ENCODE measurements at regions not wholly inside any gene's neighbourhood (a gene's known extent, or its start where the extent isn't known, plus 50 kb on each side); places are given as distances from the start of the nearest gene placed in this dataset.

DNA sequence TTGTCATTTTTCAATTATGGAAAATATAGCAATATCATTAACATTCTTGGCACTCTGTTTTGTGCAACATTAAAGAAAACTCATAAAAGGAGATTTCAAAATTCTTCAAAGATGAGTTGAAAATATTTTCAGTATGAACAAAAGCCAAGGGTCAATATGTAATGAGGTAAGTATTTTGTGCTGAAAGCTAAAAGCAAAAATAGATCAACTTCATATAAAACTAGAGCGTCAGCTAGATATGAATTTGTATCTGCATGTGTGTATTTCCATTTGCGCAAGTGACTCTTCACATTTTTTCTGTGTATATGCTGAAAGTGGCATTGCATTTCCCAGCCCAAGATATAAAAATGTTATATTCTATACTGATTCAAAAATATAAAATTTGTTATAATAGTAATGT, 492.1 kb upstream of the EYS start:
- TF ChIP-seq, protein P1, sequence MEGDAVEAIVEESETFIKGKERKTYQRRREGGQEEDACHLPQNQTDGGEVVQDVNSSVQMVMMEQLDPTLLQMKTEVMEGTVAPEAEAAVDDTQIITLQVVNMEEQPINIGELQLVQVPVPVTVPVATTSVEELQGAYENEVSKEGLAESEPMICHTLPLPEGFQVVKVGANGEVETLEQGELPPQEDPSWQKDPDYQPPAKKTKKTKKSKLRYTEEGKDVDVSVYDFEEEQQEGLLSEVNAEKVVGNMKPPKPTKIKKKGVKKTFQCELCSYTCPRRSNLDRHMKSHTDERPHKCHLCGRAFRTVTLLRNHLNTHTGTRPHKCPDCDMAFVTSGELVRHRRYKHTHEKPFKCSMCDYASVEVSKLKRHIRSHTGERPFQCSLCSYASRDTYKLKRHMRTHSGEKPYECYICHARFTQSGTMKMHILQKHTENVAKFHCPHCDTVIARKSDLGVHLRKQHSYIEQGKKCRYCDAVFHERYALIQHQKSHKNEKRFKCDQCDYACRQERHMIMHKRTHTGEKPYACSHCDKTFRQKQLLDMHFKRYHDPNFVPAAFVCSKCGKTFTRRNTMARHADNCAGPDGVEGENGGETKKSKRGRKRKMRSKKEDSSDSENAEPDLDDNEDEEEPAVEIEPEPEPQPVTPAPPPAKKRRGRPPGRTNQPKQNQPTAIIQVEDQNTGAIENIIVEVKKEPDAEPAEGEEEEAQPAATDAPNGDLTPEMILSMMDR (conservative IDR thresholded peaks at IDR 0.05; ENCODE audit: low read depth, low read length), result no peak
- Histone ChIP-seq H2AFZ (ENCODE audit: low read depth) (no peak overlapping the region), H4K20me1 (ENCODE audit: insufficient read depth) (no peaks in the 10 kb centered on the region), H3K4me3 (IDR thresholded peaks at IDR 0.05; ENCODE audit: insufficient read depth, low read depth, low read length) (no peak overlapping the region), H3K4me2 (no peak overlapping the region), H3K36me3 (ENCODE audit: insufficient read depth) (no peaks in the 10 kb centered on the region), H3K9ac (no peak overlapping the region), H3K4me1 (ENCODE audit: low read depth, poor library complexity, severe bottlenecking) (no peaks in the 10 kb centered on the region), H3K27ac (no peak overlapping the region), H3K27me3 (ENCODE audit: insufficient read depth, low read depth) (no peaks in the 10 kb centered on the region), H3K79me2 (ENCODE audit: insufficient read depth, low read depth) (no peaks in the 10 kb centered on the region)

DNA sequence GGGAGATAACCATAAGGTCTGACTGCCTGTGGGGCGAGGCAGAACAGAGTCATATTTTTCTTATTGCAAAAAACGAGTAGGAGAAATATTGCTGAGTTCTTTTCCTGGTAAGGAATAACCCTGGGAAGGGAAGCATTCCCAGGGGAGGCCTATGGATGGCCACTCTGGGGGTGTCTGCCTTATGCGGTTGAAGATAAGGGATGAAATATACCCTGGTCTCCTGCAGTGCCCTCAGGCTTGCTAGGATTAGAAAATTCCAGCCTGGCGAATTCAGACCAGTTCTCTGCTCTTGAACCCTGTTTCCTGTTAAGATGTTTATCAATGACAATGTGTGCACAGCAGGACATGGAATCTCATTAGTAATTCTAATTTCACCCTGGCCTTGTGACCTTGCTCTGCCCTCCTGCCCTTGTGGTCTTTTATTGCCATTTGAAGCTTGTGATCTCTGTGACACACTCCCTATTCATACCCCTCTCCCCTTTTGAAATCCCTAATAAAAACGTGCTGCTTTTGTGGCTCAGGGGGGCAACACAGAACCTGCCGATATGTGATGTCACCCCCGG, 491.1 kb upstream of the EYS start:
- Histone ChIP-seq H2AFZ (ENCODE audit: low read depth) (no peak overlapping the region), H3K4me3 (IDR thresholded peaks at IDR 0.05; ENCODE audit: insufficient read depth, low read depth, low read length) (no peak overlapping the region), H4K20me1 (ENCODE audit: insufficient read depth) (no peaks in the 10 kb centered on the region), H3K27ac (no peak overlapping the region), H3K79me2 (ENCODE audit: insufficient read depth, low read depth) (no peaks in the 10 kb centered on the region), H3K4me2 (no peak overlapping the region), H3K36me3 (ENCODE audit: insufficient read depth) (no peaks in the 10 kb centered on the region), H3K9ac (no peak overlapping the region), H3K4me1 (ENCODE audit: low read depth, poor library complexity, severe bottlenecking) (no peaks in the 10 kb centered on the region), H3K27me3 (ENCODE audit: insufficient read depth, low read depth) (no peaks in the 10 kb centered on the region)
- TF ChIP-seq, protein P1 (conservative IDR thresholded peaks at IDR 0.05; ENCODE audit: low read depth, low read length), result no peak

DNA sequence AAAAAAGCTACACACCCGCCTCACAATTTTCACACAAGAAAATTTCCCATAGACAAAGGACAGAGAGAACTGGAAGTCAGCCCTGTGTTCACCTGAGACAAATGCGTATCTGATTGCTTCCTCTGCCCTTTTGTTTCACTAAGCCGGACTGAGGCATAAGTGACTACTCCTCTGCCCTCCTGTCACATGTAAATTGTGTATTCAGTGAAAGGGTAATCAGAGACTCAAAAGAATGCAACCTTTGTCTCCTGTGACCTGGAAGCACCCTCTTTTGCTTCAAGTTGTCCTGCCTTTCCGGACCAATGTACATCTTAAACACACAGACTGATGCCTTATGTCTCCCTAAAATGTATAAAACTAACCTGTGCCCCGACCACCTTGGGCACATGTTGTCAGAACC, 483.8 kb upstream of the EYS start:
- Histone ChIP-seq H3K27me3 (ENCODE audit: insufficient read depth, low read depth) (no peaks in the 10 kb centered on the region), H2AFZ (ENCODE audit: low read depth) (no peak overlapping the region), H3K9ac (no peak overlapping the region), H3K4me1 (ENCODE audit: low read depth, poor library complexity, severe bottlenecking) (no peaks in the 10 kb centered on the region), H3K27ac (no peak overlapping the region), H3K4me2 (no peak overlapping the region), H3K36me3 (ENCODE audit: insufficient read depth) (no peaks in the 10 kb centered on the region), H3K4me3 (IDR thresholded peaks at IDR 0.05; ENCODE audit: insufficient read depth, low read depth, low read length) (no peak overlapping the region), H4K20me1 (ENCODE audit: insufficient read depth) (no peaks in the 10 kb centered on the region), H3K79me2 (ENCODE audit: insufficient read depth, low read depth) (no peaks in the 10 kb centered on the region)
- TF ChIP-seq, protein P1 (conservative IDR thresholded peaks at IDR 0.05; ENCODE audit: low read depth, low read length), result no peak

DNA sequence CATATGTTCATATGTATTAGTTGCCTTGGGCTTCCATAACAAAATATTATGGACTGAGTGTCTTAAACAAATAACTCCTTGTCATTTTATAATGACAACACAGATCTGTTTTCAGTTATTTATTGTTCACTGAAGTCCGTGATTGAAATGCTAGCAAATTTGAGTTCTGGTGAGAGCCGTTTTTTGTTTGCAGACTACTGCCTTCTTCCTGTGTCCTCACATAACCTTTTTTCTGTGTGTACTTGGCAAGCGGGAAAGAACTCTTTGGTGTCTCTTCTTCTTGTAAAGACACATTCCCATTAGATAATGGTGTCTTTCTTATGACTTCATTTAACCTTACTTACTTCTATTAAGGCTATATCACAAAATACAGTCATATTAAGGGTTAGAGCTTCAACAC, 482.9 kb upstream of the EYS start:
- H3K27me3 ChIP-seq (ENCODE audit: insufficient read depth, low read depth), result no peaks in the 10 kb centered on the region
- TF ChIP-seq, protein P1 (conservative IDR thresholded peaks at IDR 0.05; ENCODE audit: low read depth, low read length), result no peak
- no peaks in the 10 kb centered on the region for H3K36me3 ChIP-seq (ENCODE audit: insufficient read depth)
- H3K9ac ChIP-seq, result no peak overlapping the region
- no peak overlapping the region for H3K27ac ChIP-seq
- no peaks in the 10 kb centered on the region for H3K4me1 ChIP-seq (ENCODE audit: low read depth, poor library complexity, severe bottlenecking)
- H2AFZ ChIP-seq (ENCODE audit: low read depth), result no peak overlapping the region
- H3K4me3 ChIP-seq (IDR thresholded peaks at IDR 0.05; ENCODE audit: insufficient read depth, low read depth, low read length), result no peak overlapping the region
- H3K79me2 ChIP-seq (ENCODE audit: insufficient read depth, low read depth), result no peaks in the 10 kb centered on the region
- H4K20me1 ChIP-seq (ENCODE audit: insufficient read depth), result no peaks in the 10 kb centered on the region
- no peak overlapping the region for H3K4me2 ChIP-seq
